GM18868 (cell line): ENCODE measurements at regions not wholly inside any gene's neighbourhood (a gene's known extent, or its start where the extent isn't known, plus 50 kb on each side); places are given as distances from the start of the nearest gene placed in this dataset.

Experiments
- ATAC-seq: cut with Tn5 transposase; IDR thresholded peaks from one replicate; pipeline ENCODE4 v1.9.1; 2021; ENCODE audit warnings: mild to moderate bottlenecking, moderate library complexity; ENCODE audit not compliant: unreplicated experiment

GRCh38 chr3:40593351-40593750 lies 68.6 kb downstream of the ZNF621 start:
- no peak for ATAC-seq

DNA sequence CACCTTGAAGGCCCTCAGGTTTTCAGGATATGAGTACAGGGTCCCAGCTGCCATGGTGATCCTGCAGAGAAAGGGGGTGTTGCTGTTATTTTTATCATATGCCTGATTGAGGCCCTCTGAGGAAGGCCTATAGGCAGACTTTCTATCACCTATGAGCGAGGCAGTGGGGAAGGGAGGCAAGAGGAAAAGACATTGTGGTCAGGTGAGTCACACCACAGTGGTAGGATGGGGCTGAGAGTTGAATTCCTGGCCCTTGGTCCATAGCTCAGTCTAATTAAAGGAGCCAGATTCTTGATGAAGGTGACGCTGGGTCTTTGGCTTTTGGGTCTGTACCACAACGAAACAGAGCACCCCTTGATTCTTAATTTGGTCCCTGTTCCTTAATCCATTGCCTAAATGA lies 72.7 kb downstream of the ZNF621 start:
- no peak for ATAC-seq

DNA sequence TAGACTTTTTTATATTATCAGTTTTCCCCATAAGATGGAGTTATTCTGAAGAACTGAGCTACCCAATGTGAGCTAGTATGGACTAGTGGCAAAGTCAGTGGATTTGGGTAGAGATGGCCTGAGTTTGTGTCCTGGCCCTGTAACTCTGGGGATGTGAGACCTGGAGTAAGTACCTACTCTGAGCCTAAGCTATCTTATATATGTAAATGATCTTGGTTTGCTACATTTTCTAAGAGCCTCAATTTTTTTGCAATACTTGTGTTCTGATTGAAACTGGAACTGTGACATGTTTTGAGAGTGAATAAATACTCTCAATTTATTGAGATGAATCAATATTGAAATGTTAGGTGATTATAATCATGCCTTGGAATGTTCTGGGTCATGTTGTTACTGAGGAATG lies 73.6 kb downstream of the ZNF621 start:
- ATAC-seq: no peak

DNA sequence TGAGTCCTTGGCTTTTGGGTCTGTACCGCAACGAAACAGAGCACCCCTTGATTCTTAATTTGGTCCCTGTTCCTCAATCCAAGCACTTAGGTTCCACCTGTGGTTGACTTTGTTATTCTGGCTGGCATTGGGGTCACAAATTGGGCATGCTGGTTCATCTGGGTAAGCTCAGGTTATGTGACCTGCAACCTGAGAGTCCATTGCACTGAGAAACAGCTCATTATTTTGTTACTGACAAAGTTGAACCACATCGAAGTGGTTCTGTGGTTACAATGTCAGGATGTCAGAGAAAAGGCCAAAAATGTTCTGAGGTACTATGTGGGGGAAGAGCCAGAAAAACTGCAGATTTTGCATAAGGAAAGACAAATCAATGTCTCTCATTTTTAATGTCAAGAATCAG lies 74.2 kb downstream of the ZNF621 start:
- ATAC-seq: no peak

DNA sequence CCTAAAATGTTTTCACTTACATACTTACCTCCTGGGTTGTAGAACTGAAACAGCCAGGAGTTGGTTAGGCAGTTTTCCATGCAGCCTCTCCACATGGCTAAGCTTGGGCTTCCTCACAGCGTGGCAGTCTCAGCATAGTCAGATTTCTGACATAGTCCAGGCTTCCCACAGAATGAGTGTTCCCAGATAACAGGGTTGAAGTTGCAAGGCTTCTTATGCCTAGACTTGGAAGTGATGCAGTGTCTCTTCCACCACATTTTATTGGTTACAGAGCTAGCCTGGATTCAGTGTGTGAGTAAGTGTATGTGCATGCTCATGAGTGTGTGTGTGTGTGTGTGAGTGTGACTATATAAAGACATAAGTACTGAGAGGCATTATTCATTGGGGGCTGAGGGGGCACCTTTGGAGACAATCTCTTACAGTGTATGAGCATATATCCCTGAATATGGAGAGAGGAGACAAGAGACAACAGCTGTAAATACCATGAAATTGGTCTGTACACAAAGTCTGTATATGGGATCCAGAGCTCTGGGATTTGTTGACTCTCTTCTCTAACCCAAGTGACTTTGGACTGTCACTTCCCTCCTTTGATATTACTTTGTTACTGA lies 78.1 kb downstream of the ZNF621 start:
- ATAC-seq: no peak

GRCh38 chr3:40605960-40606359 lies 81.2 kb downstream of the ZNF621 start:
- ATAC-seq: no peak

- ATAC-seq: no peak
Observed at GRCh38 chr3:40608091-40608490, 83.3 kb downstream of the ZNF621 start.

GRCh38 chr3:40613306-40613705 lies 88.5 kb downstream of the ZNF621 start:
- no peak for ATAC-seq

GRCh38 chr3:40615110-40615915 lies 90.6 kb downstream of the ZNF621 start:
- no peak for ATAC-seq

DNA sequence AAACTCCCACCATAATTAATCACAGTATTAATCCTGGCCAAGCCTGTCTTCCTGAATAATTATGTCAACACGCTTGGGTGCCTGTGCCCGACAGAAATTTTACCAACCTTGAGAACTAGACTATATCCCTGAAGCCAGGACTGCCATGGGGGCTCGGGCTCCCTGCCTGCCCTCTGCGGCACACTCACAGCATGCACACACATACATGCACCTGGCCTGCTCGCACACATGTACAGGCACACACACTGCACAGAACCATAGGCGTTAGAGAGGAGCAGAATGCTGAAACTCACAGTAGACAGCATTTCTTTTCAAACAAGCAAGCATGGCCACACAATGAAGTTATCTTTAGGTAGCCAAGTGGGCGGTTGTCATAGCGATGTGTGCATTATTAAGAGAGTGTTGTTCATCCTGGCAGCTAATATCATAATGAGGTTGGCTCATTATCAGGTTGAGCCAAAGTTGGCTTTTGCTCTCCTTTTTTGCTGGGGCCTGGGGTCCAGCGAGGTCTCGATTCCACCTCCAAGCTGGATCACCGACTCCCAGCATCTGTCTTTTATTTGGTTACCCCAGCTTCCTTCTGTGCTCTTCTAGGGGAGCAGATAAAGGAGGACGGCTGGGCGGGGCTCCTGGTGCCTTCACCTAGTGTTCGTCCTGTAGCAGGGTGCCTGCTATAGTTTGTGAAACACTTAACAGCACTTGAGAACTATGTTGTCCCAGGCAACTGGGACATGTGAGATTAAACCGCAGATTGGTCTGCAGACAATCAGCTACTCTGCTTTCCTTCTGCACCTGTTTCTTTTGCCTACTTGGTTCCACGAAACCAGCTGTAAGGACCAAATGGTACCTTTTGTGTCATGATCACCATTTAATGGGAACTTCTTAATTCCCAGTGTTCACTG lies 91.4 kb downstream of the ZNF621 start:
- ATAC-seq: no peak

DNA sequence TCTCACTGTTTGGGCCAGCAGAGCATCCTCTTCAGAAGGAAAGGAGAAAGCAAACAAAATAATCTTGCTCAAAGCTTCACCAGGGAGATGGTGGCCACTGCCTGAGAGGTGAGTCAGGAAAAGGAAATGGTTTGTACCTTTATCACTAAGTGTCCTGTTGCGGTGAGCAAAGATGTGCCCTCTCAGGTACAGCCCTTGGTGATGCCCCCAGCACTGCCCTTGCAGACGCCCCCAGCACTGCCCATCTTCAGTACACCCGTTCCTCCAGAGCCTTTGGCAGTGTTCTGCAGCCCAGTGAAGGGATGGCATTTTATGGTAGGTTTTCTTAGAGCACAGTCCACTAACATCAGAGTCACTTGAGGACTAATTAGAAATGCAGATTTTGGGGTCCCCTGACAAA lies 92.3 kb downstream of the ZNF621 start:
- ATAC-seq: no peak

DNA sequence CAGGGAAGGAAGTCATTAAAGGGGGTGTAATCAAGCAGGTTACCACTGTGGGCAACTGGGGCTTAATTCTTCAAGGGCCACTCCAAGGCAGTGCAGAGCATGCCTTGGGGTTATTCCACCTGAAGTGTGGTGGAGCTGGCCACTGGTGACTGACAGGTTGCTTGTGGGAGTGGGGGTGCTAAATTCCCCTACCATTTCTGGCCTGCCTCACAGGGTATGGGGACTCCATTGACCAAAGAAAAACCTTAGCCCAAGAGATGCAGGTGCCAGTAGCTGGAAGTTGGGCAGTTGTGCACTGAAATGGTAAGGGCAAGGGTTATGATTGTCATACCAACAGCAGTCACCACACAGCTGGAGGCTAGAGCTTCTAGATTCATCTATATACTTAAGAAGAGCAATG lies 93.4 kb downstream of the ZNF621 start:
- ATAC-seq: no peak

DNA sequence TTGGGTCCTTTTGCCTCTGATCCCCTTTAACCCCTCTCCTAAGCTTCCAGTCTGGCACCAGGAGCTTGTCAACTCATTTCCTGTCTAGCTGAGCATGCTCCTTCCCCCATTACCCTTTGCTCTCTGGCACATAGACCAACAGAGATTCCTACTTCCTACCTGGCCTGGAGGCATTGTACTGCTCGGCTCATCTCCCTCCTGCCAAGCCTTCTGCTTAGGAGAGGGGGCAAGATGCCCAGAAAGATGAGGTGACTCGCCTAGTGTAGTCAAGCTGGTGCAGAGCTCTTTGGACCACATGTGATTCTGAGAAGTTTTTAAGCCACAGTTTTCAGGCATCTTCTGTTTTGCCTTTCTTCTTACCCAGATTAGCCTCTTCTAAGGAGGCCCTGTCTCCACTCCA lies 95.4 kb downstream of the ZNF621 start:
- ATAC-seq: no peak

DNA sequence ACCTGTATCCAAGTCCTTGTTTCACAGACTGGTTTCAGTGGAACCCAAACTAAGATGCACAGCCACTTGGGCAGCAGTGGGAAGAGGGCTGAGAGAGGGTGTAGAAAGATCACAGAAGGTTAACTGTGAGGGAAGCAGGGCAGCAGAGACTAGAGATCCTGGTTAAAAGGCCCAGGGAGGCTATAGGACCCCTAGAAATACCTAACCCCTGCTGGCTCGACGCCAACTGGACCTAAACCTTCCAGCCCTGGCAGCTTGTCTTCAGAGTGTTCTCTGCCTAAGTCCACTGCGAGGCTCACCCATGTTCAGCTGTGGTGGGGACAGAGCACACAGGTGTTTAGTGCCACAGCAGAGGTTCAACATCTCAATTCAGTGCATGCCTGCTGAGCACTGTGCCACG lies 96.5 kb downstream of the ZNF621 start:
- ATAC-seq: no peak

DNA sequence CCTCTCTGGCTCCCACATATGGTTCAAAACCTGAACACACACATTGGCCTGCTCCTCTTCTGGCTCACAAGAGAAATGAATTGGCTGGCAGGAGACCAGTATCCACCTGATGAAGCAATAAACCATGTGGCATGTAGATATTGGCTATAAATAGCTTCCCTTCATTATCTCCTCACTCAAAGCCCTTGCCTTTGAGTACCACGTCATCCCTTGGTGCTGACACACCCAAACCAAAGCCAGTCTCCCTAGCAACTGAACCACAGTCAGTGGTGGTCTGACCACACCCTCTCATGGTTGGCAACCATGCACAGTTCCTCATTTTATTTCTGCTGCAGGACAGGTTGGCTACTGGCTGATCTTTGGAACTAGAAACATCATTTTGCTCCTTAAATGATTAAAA lies 98.8 kb downstream of the ZNF621 start:
- ATAC-seq: peak; percentile 99

DNA sequence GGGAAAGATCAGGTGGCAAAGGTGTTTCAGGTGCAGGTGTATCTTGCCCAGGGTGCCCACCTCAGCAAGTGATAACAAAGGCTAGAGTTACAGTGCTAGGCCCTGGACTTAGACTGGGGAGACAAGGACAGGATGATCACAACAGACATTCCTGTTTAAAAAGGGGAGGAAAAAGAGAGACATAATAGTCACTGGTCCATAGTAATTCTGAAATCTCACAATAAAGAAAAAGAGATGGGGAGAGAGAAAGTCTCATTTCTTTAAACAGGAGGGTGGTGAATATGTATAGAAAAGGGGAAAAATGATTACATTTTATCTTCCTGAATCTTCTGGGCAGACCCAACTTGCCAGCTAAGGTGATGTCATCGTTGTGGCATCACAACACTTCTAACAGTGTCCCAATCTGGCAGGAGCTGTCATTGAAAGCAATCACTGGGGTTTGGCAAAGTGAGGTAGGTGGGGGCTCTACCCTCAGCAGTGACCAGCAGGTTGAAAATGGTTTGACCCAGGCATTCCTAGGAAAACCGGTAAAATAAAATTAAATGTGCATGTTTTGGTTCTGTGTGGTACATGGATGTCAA lies 99.5 kb downstream of the ZNF621 start:
- ATAC-seq: no peak

GRCh38 chr3:40627095-40627494 lies 102.3 kb downstream of the ZNF621 start:
- ATAC-seq: no peak

- ATAC-seq: no peak
Observed at GRCh38 chr3:40628984-40629383, 104.2 kb downstream of the ZNF621 start.

- ATAC-seq: no peak
Observed at GRCh38 chr3:40631341-40631995, 106.7 kb downstream of the ZNF621 start.

DNA sequence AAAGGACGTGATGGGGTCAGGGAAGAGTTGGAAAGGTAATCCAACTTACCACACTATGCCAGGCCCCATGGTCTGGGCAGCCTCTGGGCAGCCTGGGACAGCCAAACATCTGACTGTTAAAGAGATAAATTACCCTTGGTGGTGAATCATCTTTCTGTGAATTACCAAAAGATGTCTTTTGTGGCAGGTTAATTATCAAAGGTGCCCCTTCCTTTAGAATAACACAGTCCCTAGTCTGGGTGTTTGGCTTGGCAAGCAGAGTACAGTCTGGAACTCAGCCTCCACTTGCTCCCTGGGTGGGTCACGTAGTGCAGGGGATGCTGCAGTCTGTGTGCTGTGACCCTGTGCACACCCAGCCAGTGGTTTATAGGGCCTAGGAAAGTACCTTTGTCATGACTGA lies 113.1 kb downstream of the ZNF621 start:
- ATAC-seq: no peak

DNA sequence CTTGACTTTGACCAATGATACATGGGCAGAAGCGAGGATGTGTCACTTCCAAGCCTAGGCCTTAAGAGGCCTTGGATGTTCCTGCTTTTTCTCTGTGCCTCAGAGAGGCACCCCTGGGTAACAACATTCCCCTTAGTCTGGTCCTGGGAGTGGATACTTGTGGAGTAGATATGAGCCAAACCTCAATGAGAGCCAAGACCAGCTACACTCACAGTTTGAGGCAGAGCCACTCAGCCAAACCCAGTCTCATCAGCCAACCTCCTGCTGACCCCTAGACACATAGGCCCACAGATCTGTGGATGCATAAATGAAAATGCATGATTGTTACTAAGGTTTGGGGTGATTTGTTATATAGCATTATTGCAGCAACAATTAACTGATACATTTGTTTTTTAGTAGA lies 114.2 kb downstream of the ZNF621 start:
- no peak for ATAC-seq
